ENCODE measurements at regions not wholly inside any gene's neighbourhood (a gene's known extent, or its start where the extent isn't known, plus 50 kb on each side); places are given as distances from the start of the nearest gene placed in this dataset.
"Not testable (repeated sequence)": the region's sequence is repeated elsewhere in the genome, so short reads cannot be mapped to it uniquely, and the experiment has no call there.

GRCh38 chr12:74665690-74666089 is 128.1 kb downstream of the ATXN7L3B start:
- TF ChIP-seq CTCF (IDR thresholded peaks at IDR 0.05), result no peak
- DNase-seq (ENCODE audit: low spot score) (no peak), ATAC-seq (ENCODE audit: low FRiP score) (no peak)

DNA sequence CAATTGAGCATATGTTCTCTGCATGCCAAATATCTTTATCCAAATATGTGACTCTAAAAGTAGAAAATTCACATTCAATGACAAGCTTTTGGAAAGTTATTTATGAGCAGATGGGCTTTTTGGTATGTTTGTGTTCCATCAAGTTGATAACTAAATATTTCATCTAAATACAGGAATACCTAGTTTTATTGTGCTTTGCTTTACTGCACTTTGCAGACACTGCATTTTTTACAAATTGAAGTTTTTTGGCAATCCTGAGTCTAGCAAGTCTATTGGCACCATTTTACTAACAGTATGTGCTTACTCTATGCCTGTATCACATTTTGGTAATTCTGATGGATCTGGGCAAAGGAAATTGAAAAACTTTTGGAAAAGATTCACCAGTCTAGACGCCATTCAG is 133.8 kb downstream of the ATXN7L3B start:
- ATAC-seq (ENCODE audit: low FRiP score), result no peak
- TF ChIP-seq CTCF (IDR thresholded peaks at IDR 0.05), result no peak
- no peak for DNase-seq (ENCODE audit: low spot score)

DNA sequence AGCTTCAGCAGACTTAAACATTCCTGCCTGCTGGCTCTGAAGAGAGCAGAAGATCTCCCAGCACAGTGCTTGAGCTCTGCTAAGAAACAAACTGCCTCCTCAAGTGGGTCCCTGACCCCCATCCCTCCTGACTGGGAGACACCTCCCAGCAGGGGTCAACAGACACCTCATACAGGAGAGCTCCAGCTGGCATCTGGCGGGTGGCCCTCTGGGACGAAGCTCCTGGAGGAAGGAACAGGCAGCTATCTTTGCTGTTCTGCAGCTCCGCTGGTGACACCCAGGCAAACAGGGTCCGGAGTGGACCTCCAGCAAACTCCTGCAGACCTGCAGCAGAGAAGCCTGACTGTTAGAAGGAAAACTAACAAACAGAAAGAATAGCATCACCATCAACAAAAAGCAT is 139.3 kb downstream of the ATXN7L3B start:
- not testable (repeated sequence) for DNase-seq (ENCODE audit: low spot score); ATAC-seq (ENCODE audit: low FRiP score)

DNA sequence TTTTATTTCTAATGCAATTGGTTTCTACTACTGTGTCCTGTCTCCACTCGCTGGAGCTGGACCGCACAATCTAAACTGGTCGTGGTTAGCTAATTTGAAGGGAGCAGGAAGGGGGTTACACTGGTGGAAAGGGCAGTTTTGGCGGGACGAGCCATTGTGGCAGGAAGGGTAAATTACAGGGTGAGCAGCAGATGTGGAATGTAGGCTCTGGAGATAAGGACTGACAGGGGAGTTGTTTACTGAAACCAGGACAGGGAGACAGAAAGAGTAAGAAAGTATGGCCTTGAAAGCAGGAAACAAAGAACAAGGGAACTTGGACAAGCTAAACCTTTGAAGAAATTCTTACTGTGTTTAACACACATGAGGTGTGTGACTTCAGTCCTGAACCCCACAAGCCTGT is 147.8 kb downstream of the ATXN7L3B start:
- TF ChIP-seq CTCF (IDR thresholded peaks at IDR 0.05), result no peak
- ATAC-seq (ENCODE audit: low FRiP score) (no peak), DNase-seq (ENCODE audit: low spot score) (no peak)

DNA sequence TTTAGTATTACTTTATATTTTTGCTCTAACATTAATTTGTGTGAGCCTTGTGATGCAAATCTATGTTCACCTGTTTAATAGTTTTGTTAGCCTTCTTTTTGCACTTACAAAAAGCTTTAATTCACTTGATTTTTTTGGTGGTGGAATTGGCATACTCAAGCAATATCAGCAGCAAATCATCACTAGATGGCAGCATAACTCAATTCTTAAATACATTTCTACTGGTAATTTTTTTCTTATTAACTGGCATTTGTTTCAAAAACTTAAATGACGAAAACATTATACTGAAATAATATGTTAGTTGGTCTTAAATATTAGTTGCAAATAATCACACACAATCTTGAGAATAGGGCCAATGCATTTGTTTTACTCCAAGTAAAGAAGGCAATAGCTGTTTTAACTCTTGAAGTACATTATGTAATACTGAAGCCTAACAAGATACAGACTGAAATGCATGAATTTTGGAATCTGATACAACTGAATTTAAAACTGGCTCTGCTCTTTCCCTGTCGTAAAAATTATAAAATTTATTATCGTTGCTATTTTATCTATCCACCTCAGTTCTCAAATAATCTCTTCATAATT is 151.5 kb downstream of the ATXN7L3B start:
- TF ChIP-seq CTCF (IDR thresholded peaks at IDR 0.05), result no peak
- no peak for DNase-seq (ENCODE audit: low spot score)
- ATAC-seq (ENCODE audit: low FRiP score), result no peak

DNA sequence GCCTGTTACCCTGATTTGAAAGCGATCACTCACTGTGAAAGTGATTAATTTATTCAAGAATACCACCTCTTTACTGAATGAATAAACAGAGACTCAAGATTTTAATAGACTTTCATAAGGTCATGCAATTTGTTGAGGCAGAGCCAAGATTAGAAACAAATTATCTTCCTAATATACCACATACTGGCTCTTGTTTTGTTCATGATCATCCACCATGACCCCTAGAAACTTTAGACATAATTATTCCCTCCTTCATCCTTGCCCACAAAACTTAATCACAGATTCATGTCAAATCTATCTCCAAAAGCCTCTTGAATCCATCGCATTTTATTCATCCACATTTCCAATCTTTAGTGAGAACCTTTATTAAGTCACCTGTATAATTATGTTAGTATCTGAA is 152.3 kb downstream of the ATXN7L3B start:
- ATAC-seq (ENCODE audit: low FRiP score), result no peak
- no peak for TF ChIP-seq CTCF (IDR thresholded peaks at IDR 0.05)
- DNase-seq (ENCODE audit: low spot score), result no peak

GRCh38 chr12:74719447-74719846 is 181.8 kb downstream of the ATXN7L3B start:
- ATAC-seq (ENCODE audit: low FRiP score) (no peak), DNase-seq (ENCODE audit: low spot score) (no peak)
- TF ChIP-seq CTCF (IDR thresholded peaks at IDR 0.05), result no peak

DNA sequence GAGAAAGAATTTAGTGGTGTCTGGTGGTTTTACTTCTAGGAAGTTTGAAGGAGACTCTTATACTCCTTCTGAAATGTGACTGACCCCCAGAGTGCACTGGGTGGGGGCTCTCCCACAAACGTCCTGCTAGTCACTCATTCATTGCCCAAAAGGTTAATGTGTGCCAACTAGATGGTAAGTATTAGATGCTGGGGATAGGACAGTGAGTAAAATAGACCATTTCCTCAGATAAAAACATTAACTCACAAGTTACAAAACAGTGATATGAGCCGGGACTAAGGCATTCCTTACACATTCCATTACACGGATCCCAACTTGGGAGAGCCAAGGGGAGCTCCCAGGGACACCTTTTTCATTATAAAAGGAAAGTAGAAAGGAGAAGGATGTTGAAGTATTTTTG is 185.1 kb downstream of the ATXN7L3B start:
- ATAC-seq (ENCODE audit: low FRiP score), result no peak
- no peak for DNase-seq (ENCODE audit: low spot score)
- no peak for TF ChIP-seq CTCF (IDR thresholded peaks at IDR 0.05)
